H7 (cell line): ENCODE measurements at regions not wholly inside any gene's neighbourhood (a gene's known extent, or its start where the extent isn't known, plus 50 kb on each side); places are given as distances from the start of the nearest gene placed in this dataset.
A peak's percentile ranks its signal among the peaks of the same experiment; 100 is the strongest.

ENCODE experiments used
- DNase-seq: peaks from one replicate; pipeline ENCODE4 v3.0.0; 2012
- H3K27me3 ChIP-seq: 2 replicates; pipeline ENCODE4 v1.6.0; 2011; ENCODE audit warnings: mild to moderate bottlenecking, low read length; ENCODE audit not compliant: control insufficient read depth, insufficient read depth
- H3K36me3 ChIP-seq: replicated peaks from 2 replicates; pipeline ENCODE4 v1.5.1; 2011; ENCODE audit warnings: low read length; ENCODE audit not compliant: control insufficient read depth, insufficient read depth
- H3K4me3 ChIP-seq: 2 replicates; pipeline ENCODE4 v1.5.1; 2011; ENCODE audit warnings: low read depth, mild to moderate bottlenecking, control low read depth, low read length, moderate library complexity; ENCODE audit not compliant: insufficient read depth

DNA sequence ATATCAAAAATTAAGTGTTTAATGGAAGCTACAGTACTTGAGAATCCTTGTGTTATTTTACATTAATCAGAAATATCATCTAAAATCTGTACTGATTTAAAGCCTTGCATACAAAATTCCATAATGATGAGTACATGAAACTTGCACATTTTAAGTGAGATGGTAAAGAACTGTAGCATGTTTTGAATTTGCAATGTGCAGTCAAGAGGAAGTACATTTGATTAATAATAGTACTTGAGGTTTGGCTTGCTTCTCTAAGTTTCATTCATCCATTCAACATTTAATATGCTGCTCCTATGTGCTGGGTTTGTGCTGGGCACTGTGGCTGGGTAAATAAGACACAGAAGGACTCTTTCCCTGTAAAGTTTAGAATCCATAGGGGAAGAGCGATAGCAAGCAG is 332.3 kb downstream of the CNTN3 start:
- no peaks in the 10 kb centered on the region for H3K27me3 ChIP-seq
- DNase-seq: no peak
- H3K4me3 ChIP-seq: no peak overlapping the region
- no peaks in the 10 kb centered on the region for H3K36me3 ChIP-seq

DNA sequence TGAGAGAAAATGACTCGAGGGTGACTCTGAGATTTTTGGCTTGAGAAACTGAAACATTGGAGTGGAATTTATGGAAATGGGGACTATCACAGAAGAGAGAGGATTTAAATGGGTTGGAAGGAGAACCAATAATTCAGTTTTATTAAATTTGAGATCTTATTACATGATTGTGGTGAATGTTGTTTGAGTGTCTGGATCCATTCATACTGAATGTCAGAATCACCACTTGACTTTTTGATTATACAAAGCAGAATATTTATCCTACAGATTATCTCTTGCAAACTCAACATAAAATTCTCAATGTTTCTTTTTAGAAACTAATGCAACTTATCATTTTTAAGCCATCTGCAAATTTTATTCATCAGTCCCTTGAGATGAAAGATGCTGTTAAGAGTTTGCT is 332.8 kb downstream of the CNTN3 start:
- no peaks in the 10 kb centered on the region for H3K27me3 ChIP-seq
- no peak for DNase-seq
- no peak overlapping the region for H3K4me3 ChIP-seq
- H3K36me3 ChIP-seq: no peaks in the 10 kb centered on the region

- Histone ChIP-seq H3K27me3 (no peaks in the 10 kb centered on the region), H3K4me3 (no peak overlapping the region), H3K36me3 (no peaks in the 10 kb centered on the region)
- no peak for DNase-seq
These were observed 340.7 kb downstream of the CNTN3 start for GRCh38 chr3:74273555-74274402.

DNA sequence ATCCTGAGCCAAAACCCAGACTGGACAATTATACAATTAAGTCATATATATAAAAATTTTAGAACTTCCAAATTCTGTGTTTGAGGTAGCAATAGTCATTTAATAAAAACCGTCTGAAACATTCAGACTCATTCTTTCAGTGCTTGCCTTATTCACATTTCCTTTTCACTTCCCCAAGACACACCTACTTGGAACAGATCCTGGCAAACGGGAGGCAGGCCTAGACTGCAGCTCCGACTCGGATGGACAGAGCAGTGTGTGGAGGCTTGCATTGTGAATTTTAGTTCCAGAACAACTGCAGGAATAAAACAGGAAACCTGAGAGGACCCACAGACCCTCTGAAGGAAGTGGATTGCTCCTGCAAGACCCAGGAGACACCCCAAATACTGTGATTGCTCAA is 341.4 kb downstream of the CNTN3 start:
- no peaks in the 10 kb centered on the region for H3K36me3 ChIP-seq
- no peak for DNase-seq
- H3K27me3 ChIP-seq: no peaks in the 10 kb centered on the region
- H3K4me3 ChIP-seq: no peak overlapping the region

GRCh38 chr3:74271541-74271940 is 342.9 kb downstream of the CNTN3 start:
- DNase-seq: no peak
- H3K36me3 ChIP-seq: no peaks in the 10 kb centered on the region
- no peaks in the 10 kb centered on the region for H3K27me3 ChIP-seq

GRCh38 chr3:74269689-74270088 is 344.8 kb downstream of the CNTN3 start:
- Histone ChIP-seq H3K27me3 (no peaks in the 10 kb centered on the region), H3K36me3 (no peaks in the 10 kb centered on the region), H3K4me3 (no peak overlapping the region)
- no peak for DNase-seq

More at GRCh38 chr3:74271541-74271940, 342.9 kb downstream of the CNTN3 start:
- no peak overlapping the region for H3K4me3 ChIP-seq

DNA sequence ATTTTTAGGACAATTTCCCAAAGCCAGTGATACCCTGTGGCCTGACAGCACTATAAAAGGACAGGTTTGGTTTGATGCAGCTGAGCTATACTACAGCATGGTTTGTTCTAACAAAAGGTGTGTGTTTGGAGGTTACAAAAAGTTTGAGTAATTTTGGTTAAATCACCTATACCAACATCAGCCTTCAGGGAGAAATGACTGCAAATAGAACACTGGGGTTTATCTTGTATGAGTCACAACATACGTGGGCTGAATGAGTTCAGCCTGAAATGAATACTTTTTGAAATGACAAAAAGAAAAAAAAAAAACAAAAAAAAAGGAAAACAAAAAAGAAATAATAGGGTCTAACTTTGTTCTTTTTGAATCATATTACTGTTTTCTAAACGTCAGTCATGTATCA is 345.7 kb downstream of the CNTN3 start:
- H3K36me3 ChIP-seq: no peaks in the 10 kb centered on the region
- no peaks in the 10 kb centered on the region for H3K27me3 ChIP-seq
- DNase-seq: no peak
- H3K4me3 ChIP-seq: no peak overlapping the region

- Histone ChIP-seq H3K4me3 (no peak overlapping the region), H3K36me3 (no peaks in the 10 kb centered on the region), H3K27me3 (no peaks in the 10 kb centered on the region)
- DNase-seq: peak; percentile 32
These were observed 346.8 kb downstream of the CNTN3 start for GRCh38 chr3:74267588-74268184.

- H3K4me3 ChIP-seq: no peak overlapping the region
- no peaks in the 10 kb centered on the region for H3K27me3 ChIP-seq
- DNase-seq: no peak
- H3K36me3 ChIP-seq: no peaks in the 10 kb centered on the region
These were observed 347.3 kb downstream of the CNTN3 start for GRCh38 chr3:74267131-74267530.

GRCh38 chr3:74265069-74265468 is 349.4 kb downstream of the CNTN3 start:
- Histone ChIP-seq H3K4me3 (no peak overlapping the region), H3K27me3 (no peaks in the 10 kb centered on the region), H3K36me3 (no peaks in the 10 kb centered on the region)
- no peak for DNase-seq

DNA sequence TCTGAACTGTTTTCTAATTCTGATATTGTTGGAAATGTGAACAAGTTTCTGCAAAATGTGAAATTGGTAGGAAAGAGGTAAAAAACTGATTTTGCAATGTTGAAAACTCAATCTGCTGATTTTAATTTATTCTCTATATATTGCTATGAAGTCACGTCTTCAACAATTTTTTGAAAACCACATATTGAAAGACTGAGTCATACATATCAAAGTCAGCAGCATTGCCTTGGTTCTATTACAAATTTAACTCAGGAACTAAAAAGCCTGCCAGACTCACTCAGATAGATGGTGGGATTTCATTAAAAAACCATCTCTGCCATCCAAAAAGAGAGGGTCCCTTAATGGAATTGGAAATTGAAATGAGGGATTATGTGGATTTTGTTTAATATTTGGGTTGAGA is 351.4 kb downstream of the CNTN3 start:
- Histone ChIP-seq H3K36me3 (no peaks in the 10 kb centered on the region), H3K27me3 (no peaks in the 10 kb centered on the region), H3K4me3 (no peak overlapping the region)
- DNase-seq: no peak

- H3K4me3 ChIP-seq: no peak overlapping the region
- no peaks in the 10 kb centered on the region for H3K36me3 ChIP-seq
- no peak for DNase-seq
- H3K27me3 ChIP-seq: no peaks in the 10 kb centered on the region
These were observed 381.4 kb downstream of the CNTN3 start for GRCh38 chr3:74233091-74233490.

GRCh38 chr3:74217467-74217866 is 397.0 kb downstream of the CNTN3 start:
- no peaks in the 10 kb centered on the region for H3K36me3 ChIP-seq
- no peak for DNase-seq
- H3K4me3 ChIP-seq: no peak overlapping the region
- H3K27me3 ChIP-seq: no peaks in the 10 kb centered on the region

DNA sequence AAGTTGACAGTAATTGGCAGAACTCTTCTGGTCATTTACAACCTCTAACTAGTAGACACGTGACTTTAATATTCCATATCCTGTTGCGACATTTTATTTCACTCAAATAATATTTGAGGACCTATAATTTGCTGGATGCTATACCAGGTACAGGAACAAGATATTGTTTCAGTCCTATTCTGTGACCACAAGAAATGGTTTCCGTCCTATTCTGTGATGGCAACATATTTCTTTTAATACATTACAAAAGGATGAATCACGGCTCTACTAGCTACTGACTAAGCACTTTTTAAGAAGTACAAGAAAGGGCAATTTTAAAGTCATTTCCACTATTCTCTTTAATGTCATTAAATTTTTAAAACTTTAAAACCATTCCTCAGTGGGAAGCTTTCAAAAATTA is 400.2 kb downstream of the CNTN3 start:
- Histone ChIP-seq H3K4me3 (no peak overlapping the region), H3K27me3 (no peaks in the 10 kb centered on the region), H3K36me3 (no peaks in the 10 kb centered on the region)
- no peak for DNase-seq

DNA sequence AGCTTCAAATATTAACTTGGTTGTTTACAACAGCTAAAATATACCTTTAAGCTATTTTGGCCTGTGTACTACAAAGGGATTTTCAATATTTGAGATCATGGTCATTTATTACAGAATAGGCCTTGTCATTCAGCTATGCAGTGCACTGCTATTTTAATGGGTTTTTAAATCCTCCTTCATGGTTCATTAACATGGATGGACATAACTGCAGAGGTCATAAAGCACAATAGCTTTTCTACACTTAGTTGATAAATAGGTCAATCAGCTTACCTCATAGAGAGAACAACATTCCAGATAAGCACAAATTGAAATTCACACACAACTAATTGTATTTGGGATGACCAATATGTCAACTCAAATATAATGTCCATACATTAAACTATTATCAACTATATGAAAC is 403.7 kb downstream of the CNTN3 start:
- H3K4me3 ChIP-seq: no peak overlapping the region
- no peaks in the 10 kb centered on the region for H3K36me3 ChIP-seq
- DNase-seq: no peak
- H3K27me3 ChIP-seq: no peaks in the 10 kb centered on the region
